ENCODE measurements at regions not wholly inside any gene's neighbourhood (a gene's known extent, or its start where the extent isn't known, plus 50 kb on each side); places are given as distances from the start of the nearest gene placed in this dataset.

- DNase-seq (ENCODE audit: low spot score): no peak
These were observed 302.4 kb downstream of the SMARCA2 start for GRCh38 chr9:2317591-2317990.

GRCh38 chr9:2319421-2319820 lies 302.2 kb upstream of the VLDLR start:
- DNase-seq (ENCODE audit: low spot score): no peak

GRCh38 chr9:2320114-2320513 lies 301.5 kb upstream of the VLDLR start:
- no peak for DNase-seq (ENCODE audit: low spot score)

- DNase-seq (ENCODE audit: low spot score): no peak
These were observed 301.0 kb upstream of the VLDLR start for GRCh38 chr9:2320632-2321031.

- DNase-seq (ENCODE audit: low spot score): no peak
These were observed 300.0 kb upstream of the VLDLR start for GRCh38 chr9:2321523-2322148.

- no peak for DNase-seq (ENCODE audit: low spot score)
These were observed 296.8 kb upstream of the VLDLR start for GRCh38 chr9:2324742-2325141.

DNA sequence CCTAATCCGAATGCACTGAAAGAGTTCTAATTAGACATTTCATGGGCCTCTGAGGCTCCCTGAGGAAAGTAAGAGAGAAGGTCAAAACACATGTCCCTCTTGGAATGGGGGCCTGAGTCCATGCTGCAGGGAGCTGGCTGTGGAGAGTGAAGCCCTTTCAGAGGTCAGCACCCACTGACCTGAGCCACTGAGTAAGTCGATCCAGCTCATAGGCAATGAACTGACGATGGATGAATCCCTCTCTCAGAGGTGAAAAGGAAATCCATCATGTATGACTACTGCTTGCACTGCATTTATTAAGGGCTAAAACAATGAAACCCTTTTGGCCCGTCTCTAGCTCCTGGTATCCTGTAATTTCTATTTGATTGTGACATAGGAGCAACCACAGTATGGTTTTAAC lies 288.9 kb upstream of the VLDLR start:
- DNase-seq (ENCODE audit: low spot score): no peak

DNA sequence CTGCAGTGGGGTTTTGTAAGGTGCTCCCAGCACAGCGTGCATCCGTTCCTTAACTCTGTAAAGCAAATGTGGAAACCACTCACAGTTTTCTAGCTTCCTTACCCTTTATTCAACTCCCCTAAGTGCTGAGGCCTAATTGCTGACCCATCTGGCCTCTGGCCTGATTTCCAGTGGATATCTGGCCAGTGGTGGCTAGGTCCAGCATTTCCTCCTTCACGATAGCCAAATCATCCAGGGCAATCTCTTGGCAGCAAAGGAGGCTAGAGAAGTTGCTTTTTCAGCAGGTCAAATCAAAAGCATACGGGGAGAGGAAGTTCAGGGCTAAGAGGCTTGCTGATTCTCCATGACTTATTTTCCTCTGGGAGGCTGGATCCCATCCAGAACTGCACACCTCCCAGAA lies 286.3 kb upstream of the VLDLR start:
- no peak for DNase-seq (ENCODE audit: low spot score)

DNA sequence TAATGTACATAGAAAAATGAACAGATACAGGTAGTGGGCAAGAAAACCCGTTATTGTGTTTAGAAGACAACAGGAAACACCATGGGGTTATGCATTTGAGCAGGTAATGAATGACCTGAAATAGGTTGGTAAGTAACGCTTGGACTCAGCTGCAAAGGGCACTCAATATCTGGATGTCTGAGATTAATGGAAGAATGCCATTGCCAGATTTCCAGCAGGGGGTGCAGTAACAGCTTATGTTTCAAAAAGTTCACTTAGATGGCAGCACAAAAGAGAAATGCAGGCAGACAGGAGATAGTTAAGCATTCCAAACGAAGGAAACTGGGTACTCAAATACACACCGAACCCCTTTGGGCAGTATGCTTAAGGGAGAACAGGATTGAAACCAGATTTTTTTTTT lies 285.5 kb upstream of the VLDLR start:
- DNase-seq (ENCODE audit: low spot score): no peak

- no peak for DNase-seq (ENCODE audit: low spot score)
These were observed 284.5 kb upstream of the VLDLR start for GRCh38 chr9:2337131-2337530.

DNA sequence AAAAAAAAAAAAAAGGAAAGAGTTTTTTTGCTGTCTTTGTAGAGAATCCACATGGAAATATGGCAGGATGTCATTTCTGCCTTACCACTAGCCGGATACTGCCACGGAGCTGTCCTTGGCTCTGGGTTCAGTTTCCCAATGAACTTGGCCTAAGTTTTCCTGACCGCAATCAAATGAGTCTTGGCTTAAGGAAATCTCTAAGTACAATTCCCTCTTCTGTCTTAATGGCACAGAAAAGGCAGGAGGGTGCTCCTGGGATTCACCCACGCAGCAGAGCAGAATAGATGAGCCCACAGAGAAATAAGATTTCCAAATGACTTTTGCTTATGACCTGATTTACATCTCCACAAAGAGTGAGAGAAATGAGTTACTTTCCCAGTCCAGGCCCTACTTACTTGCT lies 284.0 kb upstream of the VLDLR start:
- peak; percentile 15 for DNase-seq (ENCODE audit: low spot score)

DNA sequence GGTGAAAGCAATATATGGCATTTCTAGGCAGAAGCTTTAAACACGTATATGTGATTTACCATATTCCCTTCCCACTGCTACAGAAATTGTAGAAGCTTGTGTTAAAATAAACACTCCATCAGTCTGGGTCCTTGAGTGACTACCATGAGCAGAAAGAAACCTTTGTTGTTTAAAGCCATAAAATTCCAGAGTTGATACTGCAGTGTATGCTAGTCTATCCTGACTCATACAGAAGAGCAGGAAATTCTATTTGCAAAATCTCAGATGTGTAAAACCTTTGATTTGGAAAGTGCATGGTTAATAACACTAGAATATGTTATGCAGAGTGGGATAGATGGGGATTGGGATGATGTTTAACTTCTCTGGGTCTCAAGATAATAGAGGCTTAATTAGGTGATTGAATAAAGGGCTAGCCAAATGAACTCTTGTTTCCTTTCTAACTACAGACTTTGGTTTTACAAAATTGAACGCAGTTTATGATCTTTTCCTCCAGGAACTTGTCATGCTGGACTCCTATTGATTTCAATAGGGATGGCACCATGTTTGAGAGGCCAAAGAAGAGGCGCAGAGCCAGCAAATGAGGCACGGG lies 282.7 kb upstream of the VLDLR start:
- DNase-seq (ENCODE audit: low spot score): no peak

GRCh38 chr9:2339416-2339815 lies 282.2 kb upstream of the VLDLR start:
- DNase-seq (ENCODE audit: low spot score): no peak

DNA sequence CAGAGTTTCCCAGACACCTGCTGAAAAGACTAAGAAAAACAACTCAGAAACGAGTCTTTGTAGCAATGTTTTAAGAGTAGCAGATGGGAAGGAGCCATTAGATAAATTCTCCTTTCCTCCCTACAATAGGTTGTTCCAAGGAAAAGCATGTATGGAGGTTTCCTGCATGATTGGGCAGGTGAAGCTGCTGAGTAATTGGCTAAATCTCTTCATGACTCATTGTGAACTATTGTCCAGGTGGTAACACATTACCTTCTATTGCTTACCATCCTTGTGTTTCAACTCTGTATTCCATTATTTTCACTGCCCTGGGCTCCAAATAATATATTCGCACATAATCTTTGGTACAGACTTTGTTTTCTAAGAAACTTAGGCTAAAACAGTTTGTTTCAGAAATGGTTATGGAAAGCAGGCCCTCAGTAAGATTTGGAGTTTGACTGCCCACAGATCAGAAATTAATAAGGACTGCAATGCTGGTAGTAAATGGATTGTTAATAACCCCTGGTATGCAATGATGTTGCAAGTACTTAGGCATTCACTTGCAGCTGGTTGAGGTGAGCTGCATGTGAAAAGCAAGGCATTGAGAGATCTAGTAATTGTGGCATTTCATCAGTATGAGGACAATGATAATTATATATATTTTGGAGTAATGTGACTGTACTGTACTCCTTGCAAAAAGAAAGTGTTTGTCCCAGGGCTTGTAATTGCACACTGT lies 281.4 kb upstream of the VLDLR start:
- no peak for DNase-seq (ENCODE audit: low spot score)

DNA sequence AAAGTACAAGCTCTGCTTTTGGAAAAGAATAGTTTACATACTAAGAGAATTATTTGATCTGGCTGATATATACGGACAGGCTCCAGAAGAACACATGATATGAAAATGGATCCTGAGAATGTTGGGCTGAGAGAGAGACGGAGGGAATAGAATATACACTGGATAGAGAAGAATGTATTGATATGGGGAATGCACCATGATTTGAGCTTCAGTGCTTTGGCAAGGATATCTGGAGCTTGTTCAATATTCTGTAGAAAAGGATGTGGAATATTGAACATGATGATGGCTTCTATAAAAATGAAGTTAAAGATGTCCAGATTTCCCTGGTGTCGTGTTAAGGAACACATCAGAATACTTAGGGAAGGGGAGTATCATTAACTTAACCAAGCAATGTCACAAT lies 280.5 kb upstream of the VLDLR start:
- DNase-seq (ENCODE audit: low spot score): no peak

- no peak for DNase-seq (ENCODE audit: low spot score)
These were observed 279.6 kb upstream of the VLDLR start for GRCh38 chr9:2341956-2342355.

- DNase-seq (ENCODE audit: low spot score): no peak
These were observed 277.8 kb upstream of the VLDLR start for GRCh38 chr9:2343756-2344155.

GRCh38 chr9:2344436-2344835 lies 277.2 kb upstream of the VLDLR start:
- DNase-seq (ENCODE audit: low spot score): no peak

DNA sequence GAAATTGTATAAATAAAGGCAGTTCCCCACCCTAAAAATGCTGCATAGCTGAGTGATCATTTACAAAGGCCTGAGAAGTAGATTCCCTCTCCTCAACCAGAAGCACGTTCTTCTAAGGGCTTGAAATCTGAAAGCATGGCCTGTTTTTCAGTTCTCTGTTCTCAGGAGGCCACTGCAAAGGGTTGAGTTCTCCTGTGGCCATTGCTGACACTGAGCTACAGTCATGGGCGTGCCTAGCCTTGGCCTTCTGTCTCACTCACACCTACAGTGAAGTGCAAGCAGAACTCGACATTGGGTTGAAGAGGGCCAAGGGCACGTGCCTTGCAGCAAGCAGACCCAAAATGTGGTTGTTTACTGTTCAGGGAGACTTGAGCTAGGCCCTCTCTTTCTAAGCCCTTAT lies 276.6 kb upstream of the VLDLR start:
- no peak for DNase-seq (ENCODE audit: low spot score)

DNA sequence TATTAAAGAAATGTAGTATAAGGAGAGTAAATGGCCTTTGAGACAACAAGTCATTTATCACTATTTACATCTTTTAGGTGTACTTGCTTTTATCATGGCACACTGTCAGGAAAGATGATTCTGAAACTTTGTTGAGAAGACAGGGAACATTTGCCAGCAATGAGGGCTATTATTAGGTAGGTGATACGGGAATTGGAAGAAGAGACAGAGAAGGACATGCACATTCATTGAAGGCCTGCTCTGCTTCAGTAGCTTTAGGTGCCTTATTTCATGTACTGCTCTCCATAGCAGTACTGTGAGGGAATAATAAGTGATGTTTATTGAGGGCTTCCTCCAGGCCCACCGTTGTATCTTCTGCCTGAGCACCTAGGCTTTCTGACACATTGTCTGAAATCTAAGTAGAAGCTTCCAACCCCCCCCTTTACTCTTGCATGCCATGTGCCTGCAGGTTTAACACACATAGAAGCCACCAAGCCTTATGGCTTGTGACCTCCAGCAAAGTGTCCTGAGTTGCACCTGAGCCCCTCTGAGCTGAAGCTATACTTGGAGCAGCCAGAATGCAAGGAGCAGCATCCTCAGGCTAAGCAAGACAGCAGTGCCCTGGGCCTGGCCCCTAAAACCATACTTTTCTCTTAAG lies 275.2 kb upstream of the VLDLR start:
- DNase-seq (ENCODE audit: low spot score): no peak

DNA sequence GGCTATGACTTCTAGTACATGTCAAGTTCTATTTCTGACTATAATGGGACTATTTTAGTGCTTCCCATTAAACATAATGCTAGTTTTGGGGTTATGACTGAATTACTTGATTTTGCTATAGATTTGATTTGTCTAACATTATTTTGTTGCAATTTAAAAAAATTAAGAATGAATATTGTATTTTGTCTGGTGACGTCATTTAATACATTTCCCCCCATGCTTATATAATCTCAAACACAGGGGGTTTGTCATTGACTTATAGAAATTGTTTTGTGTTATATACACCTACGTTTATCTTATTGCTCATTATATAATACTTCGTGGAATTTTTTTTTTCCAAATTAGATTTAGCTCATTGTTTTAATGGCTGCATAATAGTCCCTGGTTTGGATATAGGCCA lies 270.3 kb upstream of the VLDLR start:
- no peak for DNase-seq (ENCODE audit: low spot score)

GRCh38 chr9:2354216-2354615 lies 267.4 kb upstream of the VLDLR start:
- no peak for DNase-seq (ENCODE audit: low spot score)
